ENCODE measurements at regions not wholly inside any gene's neighbourhood (a gene's known extent, or its start where the extent isn't known, plus 50 kb on each side); places are given as distances from the start of the nearest gene placed in this dataset.

GRCh38 chr1:218030846-218031245 is 254.2 kb upstream of the RRP15 start:
- Histone ChIP-seq H3K27ac (ENCODE audit: low read depth, low read length) (no peak overlapping the region), H3K4me3 (ENCODE audit: low read length) (no peak overlapping the region), H3K4me1 (ENCODE audit: insufficient read depth, low read length) (no peaks in the 10 kb centered on the region), H3K27me3 (ENCODE audit: insufficient read depth, low read length, poor library complexity, severe bottlenecking) (no peaks in the 10 kb centered on the region), H3K36me3 (ENCODE audit: insufficient read depth, low read length) (no peaks in the 10 kb centered on the region), H3K9me3 (ENCODE audit: low read length) (no peaks in the 10 kb centered on the region)
- no peak for DNase-seq
- H3K27ac Mint-ChIP-seq = no peak overlapping the region
- no peak overlapping the region for H3K4me3 Mint-ChIP-seq
- H3K27me3 Mint-ChIP-seq = no peaks in the 10 kb centered on the region
- peaks cover 2 to 5% (median 3%) of the 10 kb centered on the region in 5 donors for H3K9me3 Mint-ChIP-seq
- ChIA-PET POLR2A (no interaction called here), CTCF (no interaction called here)
- H3K4me1 Mint-ChIP-seq = no peaks in the 10 kb centered on the region
- no peaks in the 10 kb centered on the region for H3K36me3 Mint-ChIP-seq

DNA sequence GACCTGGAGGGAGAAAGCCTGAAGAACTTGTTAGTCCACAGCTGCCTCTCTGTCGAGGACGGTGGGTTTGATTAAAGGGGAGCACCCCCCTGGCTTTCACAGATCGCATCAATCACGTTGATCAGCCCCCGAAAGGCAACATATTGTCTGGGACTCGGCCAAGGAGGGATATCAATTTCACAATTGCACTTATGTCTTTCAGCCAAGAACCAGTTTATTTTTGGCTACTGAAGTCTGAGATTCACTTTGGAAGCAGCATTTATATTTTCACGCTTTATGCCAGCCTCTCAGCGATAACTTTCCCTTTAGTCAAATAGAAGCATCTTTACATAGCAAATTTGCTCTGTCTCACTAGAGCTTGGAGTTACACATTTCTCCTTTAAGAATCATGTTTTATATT is 253.2 kb upstream of the RRP15 start:
- Mint-ChIP-seq H3K27me3 (no peaks in the 10 kb centered on the region), H3K36me3 (no peaks in the 10 kb centered on the region), H3K27ac (no peak overlapping the region), H3K4me1 (no peaks in the 10 kb centered on the region), H3K9me3 (peaks cover 2 to 5% (median 4%) of the 10 kb centered on the region in 5 donors), H3K4me3 (no peak overlapping the region)
- CTCF ChIA-PET = interaction anchor here (0.6 kb wide), 1 partner anchor 525 kb away, joined by 3 read pairs; no protein-coding TSS in a partner anchor
- H3K4me1 ChIP-seq (ENCODE audit: insufficient read depth, low read length) = no peaks in the 10 kb centered on the region
- H3K9me3 ChIP-seq (ENCODE audit: low read length) = no peaks in the 10 kb centered on the region
- H3K4me3 ChIP-seq (ENCODE audit: low read length) = no peak overlapping the region
- H3K27me3 ChIP-seq (ENCODE audit: insufficient read depth, low read length, poor library complexity, severe bottlenecking) = no peaks in the 10 kb centered on the region
- no peak overlapping the region for H3K27ac ChIP-seq (ENCODE audit: low read depth, low read length)
- no peaks in the 10 kb centered on the region for H3K36me3 ChIP-seq (ENCODE audit: insufficient read depth, low read length)
- DNase-seq = no peak
- POLR2A ChIA-PET = no interaction called here

GRCh38 chr1:218034468-218034867 is 250.6 kb upstream of the RRP15 start:
- Mint-ChIP-seq H3K36me3 (no peaks in the 10 kb centered on the region), H3K9me3 (peaks cover 2 to 16% (median 3%) of the 10 kb centered on the region in 5 donors), H3K27ac (no peak overlapping the region), H3K4me1 (no peaks in the 10 kb centered on the region), H3K27me3 (no peaks in the 10 kb centered on the region), H3K4me3 (no peak overlapping the region)
- CTCF ChIA-PET = no interaction called here
- Histone ChIP-seq H3K4me1 (ENCODE audit: insufficient read depth, low read length) (no peaks in the 10 kb centered on the region), H3K4me3 (ENCODE audit: low read length) (no peak overlapping the region), H3K27me3 (ENCODE audit: insufficient read depth, low read length, poor library complexity, severe bottlenecking) (no peaks in the 10 kb centered on the region), H3K36me3 (ENCODE audit: insufficient read depth, low read length) (no peaks in the 10 kb centered on the region), H3K27ac (ENCODE audit: low read depth, low read length) (no peak overlapping the region), H3K9me3 (ENCODE audit: low read length) (no peaks in the 10 kb centered on the region)
- POLR2A ChIA-PET = no interaction called here
- DNase-seq = no peak

DNA sequence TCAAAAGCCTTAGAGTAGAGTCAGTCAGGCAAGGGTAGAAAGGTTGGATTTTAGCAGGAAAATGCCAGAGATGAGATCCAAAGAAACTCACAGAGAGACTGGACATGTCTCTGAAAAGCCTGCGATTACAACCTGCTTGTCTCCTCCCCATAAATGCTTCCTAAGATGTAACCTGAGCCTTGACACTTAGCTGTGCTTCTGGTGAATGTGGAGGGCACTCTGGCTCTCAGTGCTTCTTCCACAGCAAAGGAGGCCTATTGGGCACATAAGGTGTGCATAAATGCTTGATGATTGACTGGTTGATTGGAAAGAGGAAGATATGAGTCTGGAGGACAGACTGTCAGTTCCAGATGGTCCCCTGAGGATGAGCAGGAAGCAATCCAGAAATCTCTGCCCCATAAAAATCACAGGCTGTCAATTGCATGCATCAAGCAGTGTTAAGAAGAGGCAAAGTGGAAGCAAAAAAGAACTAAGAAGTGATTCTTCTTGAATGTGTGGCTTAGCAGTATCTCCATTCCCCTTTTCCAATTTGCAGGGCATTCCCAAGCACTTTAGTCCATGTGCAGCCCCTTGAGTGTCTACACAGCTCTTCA is 236.2 kb upstream of the RRP15 start:
- H3K27ac Mint-ChIP-seq = no peak overlapping the region
- Histone ChIP-seq H3K4me3 (ENCODE audit: low read length) (no peak overlapping the region), H3K36me3 (ENCODE audit: insufficient read depth, low read length) (no peaks in the 10 kb centered on the region), H3K4me1 (ENCODE audit: insufficient read depth, low read length) (no peaks in the 10 kb centered on the region), H3K9me3 (ENCODE audit: low read length) (no peaks in the 10 kb centered on the region), H3K27me3 (ENCODE audit: insufficient read depth, low read length, poor library complexity, severe bottlenecking) (no peaks in the 10 kb centered on the region), H3K27ac (ENCODE audit: low read depth, low read length) (no peak overlapping the region)
- no peak for DNase-seq
- H3K36me3 Mint-ChIP-seq = no peaks in the 10 kb centered on the region
- no peaks in the 10 kb centered on the region for H3K4me1 Mint-ChIP-seq
- H3K9me3 Mint-ChIP-seq = peaks cover 0 to 10% (median 5%) of the 10 kb centered on the region in 5 donors
- POLR2A ChIA-PET = no interaction called here
- no peak overlapping the region for H3K4me3 Mint-ChIP-seq
- CTCF ChIA-PET = no interaction called here
- H3K27me3 Mint-ChIP-seq = no peaks in the 10 kb centered on the region

DNA sequence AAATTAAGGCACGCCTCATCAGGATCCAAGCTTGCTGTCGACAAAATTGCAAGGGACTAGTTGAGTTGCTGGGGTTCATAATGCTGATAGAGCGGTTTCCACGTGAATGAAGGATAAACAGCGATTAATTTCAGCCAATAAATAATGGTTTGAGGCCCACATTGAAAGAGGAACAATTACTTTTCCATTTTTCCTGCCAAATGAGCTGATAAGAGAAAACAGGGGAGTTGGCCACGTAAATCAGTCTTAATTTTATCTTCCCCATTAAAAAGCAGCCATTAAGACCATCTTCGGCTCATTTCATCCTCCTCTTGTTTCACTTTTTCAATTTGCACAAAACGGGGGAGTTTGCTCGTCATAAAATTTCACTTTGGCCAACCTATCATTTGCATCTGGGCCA is 235.5 kb upstream of the RRP15 start:
- CTCF ChIA-PET = no interaction called here
- no peak for DNase-seq
- Mint-ChIP-seq H3K4me1 (no peaks in the 10 kb centered on the region), H3K4me3 (no peak overlapping the region), H3K27me3 (no peaks in the 10 kb centered on the region), H3K36me3 (no peaks in the 10 kb centered on the region), H3K27ac (no peak overlapping the region), H3K9me3 (peaks cover 0 to 12% (median 6%) of the 10 kb centered on the region in 5 donors)
- H3K27me3 ChIP-seq (ENCODE audit: insufficient read depth, low read length, poor library complexity, severe bottlenecking) = no peaks in the 10 kb centered on the region
- no peak overlapping the region for H3K4me3 ChIP-seq (ENCODE audit: low read length)
- no peak overlapping the region for H3K27ac ChIP-seq (ENCODE audit: low read depth, low read length)
- H3K9me3 ChIP-seq (ENCODE audit: low read length) = no peaks in the 10 kb centered on the region
- POLR2A ChIA-PET = no interaction called here
- no peaks in the 10 kb centered on the region for H3K4me1 ChIP-seq (ENCODE audit: insufficient read depth, low read length)
- H3K36me3 ChIP-seq (ENCODE audit: insufficient read depth, low read length) = no peaks in the 10 kb centered on the region

- H3K36me3 ChIP-seq (ENCODE audit: insufficient read depth, low read length) = no peaks in the 10 kb centered on the region
- H3K4me1 ChIP-seq (ENCODE audit: insufficient read depth, low read length) = no peaks in the 10 kb centered on the region
- H3K4me3 ChIP-seq (ENCODE audit: low read length) = no peak overlapping the region
- H3K27me3 Mint-ChIP-seq = no peaks in the 10 kb centered on the region
- H3K27ac Mint-ChIP-seq = no peak overlapping the region
- no peak overlapping the region for H3K27ac ChIP-seq (ENCODE audit: low read depth, low read length)
- POLR2A ChIA-PET = no interaction called here
- no peaks in the 10 kb centered on the region for H3K36me3 Mint-ChIP-seq
- DNase-seq = no peak
- no peaks in the 10 kb centered on the region for H3K4me1 Mint-ChIP-seq
- peaks cover 0 to 22% (median 0%) of the 10 kb centered on the region in 5 donors for H3K9me3 Mint-ChIP-seq
- no peak overlapping the region for H3K4me3 Mint-ChIP-seq
- H3K27me3 ChIP-seq (ENCODE audit: insufficient read depth, low read length, poor library complexity, severe bottlenecking) = no peaks in the 10 kb centered on the region
- no peaks in the 10 kb centered on the region for H3K9me3 ChIP-seq (ENCODE audit: low read length)
- CTCF ChIA-PET = no interaction called here
These were observed 226.4 kb upstream of the RRP15 start for GRCh38 chr1:218058730-218059129.

GRCh38 chr1:218064426-218064825 is 220.7 kb upstream of the RRP15 start:
- no peak overlapping the region for H3K4me3 ChIP-seq (ENCODE audit: low read length)
- H3K27ac ChIP-seq (ENCODE audit: low read depth, low read length) = no peak overlapping the region
- Mint-ChIP-seq H3K27ac (no peak overlapping the region), H3K9me3 (peaks cover 0 to 26% (median 2%) of the 10 kb centered on the region in 5 donors), H3K4me1 (no peaks in the 10 kb centered on the region), H3K4me3 (no peak overlapping the region), H3K27me3 (no peaks in the 10 kb centered on the region), H3K36me3 (no peaks in the 10 kb centered on the region)
- H3K36me3 ChIP-seq (ENCODE audit: insufficient read depth, low read length) = no peaks in the 10 kb centered on the region
- POLR2A ChIA-PET = no interaction called here
- DNase-seq = no peak
- H3K27me3 ChIP-seq (ENCODE audit: insufficient read depth, low read length, poor library complexity, severe bottlenecking) = no peaks in the 10 kb centered on the region
- no peaks in the 10 kb centered on the region for H3K4me1 ChIP-seq (ENCODE audit: insufficient read depth, low read length)
- CTCF ChIA-PET = no interaction called here
- no peaks in the 10 kb centered on the region for H3K9me3 ChIP-seq (ENCODE audit: low read length)

- no peaks in the 10 kb centered on the region for H3K9me3 ChIP-seq (ENCODE audit: low read length)
- H3K27ac ChIP-seq (ENCODE audit: low read depth, low read length) = no peak overlapping the region
- Mint-ChIP-seq H3K4me1 (no peaks in the 10 kb centered on the region), H3K4me3 (no peak overlapping the region), H3K36me3 (no peaks in the 10 kb centered on the region), H3K27ac (no peak overlapping the region), H3K27me3 (no peaks in the 10 kb centered on the region), H3K9me3 (peaks cover 0 to 15% (median 5%) of the 10 kb centered on the region in 5 donors)
- DNase-seq = no peak
- POLR2A ChIA-PET = no interaction called here
- H3K27me3 ChIP-seq (ENCODE audit: insufficient read depth, low read length, poor library complexity, severe bottlenecking) = no peaks in the 10 kb centered on the region
- H3K36me3 ChIP-seq (ENCODE audit: insufficient read depth, low read length) = no peaks in the 10 kb centered on the region
- CTCF ChIA-PET = no interaction called here
- H3K4me3 ChIP-seq (ENCODE audit: low read length) = no peak overlapping the region
- no peaks in the 10 kb centered on the region for H3K4me1 ChIP-seq (ENCODE audit: insufficient read depth, low read length)
These were observed 218.8 kb upstream of the RRP15 start for GRCh38 chr1:218066332-218066731.

- CTCF ChIA-PET = no interaction called here
- H3K4me1 Mint-ChIP-seq = no peaks in the 10 kb centered on the region
- no peak overlapping the region for H3K27ac Mint-ChIP-seq
- H3K27me3 Mint-ChIP-seq = no peaks in the 10 kb centered on the region
- Histone ChIP-seq H3K36me3 (ENCODE audit: insufficient read depth, low read length) (no peaks in the 10 kb centered on the region), H3K4me1 (ENCODE audit: insufficient read depth, low read length) (no peaks in the 10 kb centered on the region), H3K27me3 (ENCODE audit: insufficient read depth, low read length, poor library complexity, severe bottlenecking) (no peaks in the 10 kb centered on the region), H3K4me3 (ENCODE audit: low read length) (no peak overlapping the region), H3K27ac (ENCODE audit: low read depth, low read length) (no peak overlapping the region), H3K9me3 (ENCODE audit: low read length) (no peaks in the 10 kb centered on the region)
- DNase-seq = no peak
- no peak overlapping the region for H3K4me3 Mint-ChIP-seq
- peaks cover 0 to 12% (median 5%) of the 10 kb centered on the region in 5 donors for H3K9me3 Mint-ChIP-seq
- no peaks in the 10 kb centered on the region for H3K36me3 Mint-ChIP-seq
- POLR2A ChIA-PET = no interaction called here
These were observed 216.9 kb upstream of the RRP15 start for GRCh38 chr1:218068241-218068640.

Data from CD8-positive, alpha-beta memory T cell (primary cell).